CD4-positive, CD25-positive, alpha-beta regulatory T cell (primary cell): ENCODE measurements at regions not wholly inside any gene's neighbourhood (a gene's known extent, or its start where the extent isn't known, plus 50 kb on each side); places are given as distances from the start of the nearest gene placed in this dataset.

ENCODE experiments used
- ATAC-seq, 2 donors: fragments of 150-1000 bp; cut with Tn5 transposase; one replicate each; pipeline ENCODE4 v1.10.0; 2021; ENCODE audit warnings: low read depth in 2 of 2, moderate number of reproducible peaks in 2 of 2, moderate library complexity in 1 of 2
- DNase-seq, 3 donors: peaks; one replicate each; pipeline versions ENCODE4 v3.0.0 to v3.0.0-alpha.2; 2012 to 2022; ENCODE audit warnings: mixed read lengths in 1 of 3
- H3K27ac ChIP-seq: one replicate; pipeline ENCODE4 v1.7.0; 2013; ENCODE audit warnings: mild to moderate bottlenecking, low read length; ENCODE audit not compliant: insufficient read depth, poor library complexity, severe bottlenecking
- H3K27me3 ChIP-seq: one replicate; pipeline ENCODE4 v1.7.0; 2013; ENCODE audit warnings: low read length; ENCODE audit not compliant: control insufficient read depth, insufficient read depth
- H3K36me3 ChIP-seq: one replicate; pipeline ENCODE4 v1.7.0; 2013; ENCODE audit warnings: mild to moderate bottlenecking, low read length, moderate library complexity; ENCODE audit not compliant: control insufficient read depth, insufficient read depth
- H3K4me1 ChIP-seq: 2 replicates; pipeline ENCODE4 v1.7.0; 2013; ENCODE audit warnings: mild to moderate bottlenecking, low read length; ENCODE audit not compliant: insufficient read depth, control insufficient read depth, poor library complexity, severe bottlenecking
- H3K4me3 ChIP-seq: one replicate; pipeline ENCODE4 v1.7.0; 2013; ENCODE audit warnings: low read depth, mild to moderate bottlenecking, low read length, moderate library complexity
- H3K9me3 ChIP-seq, 2 experiments: 1 replicate in 1 of 2; 2 replicates in 1 of 2; pipeline ENCODE4 v1.7.0; 2013; ENCODE audit warnings: low read length in 2 of 2, mild to moderate bottlenecking in 1 of 2, moderate library complexity in 1 of 2; ENCODE audit not compliant: control insufficient read depth in 2 of 2
- H3K27ac Mint-ChIP-seq, 3 donors: one replicate each; pipeline ENCODE4 v1.8.0; 2020 to 2022; ENCODE audit warnings: mild to moderate bottlenecking in 3 of 3, mixed read lengths in 3 of 3, moderate library complexity in 2 of 3
- H3K27me3 Mint-ChIP-seq: one replicate; pipeline ENCODE4 v1.8.0; 2022; ENCODE audit warnings: mild to moderate bottlenecking, mixed read lengths
- H3K36me3 Mint-ChIP-seq: one replicate; pipeline ENCODE4 v1.8.0; 2020; ENCODE audit warnings: mixed read lengths
- H3K4me1 Mint-ChIP-seq, 4 donors: one replicate each; pipeline ENCODE4 v1.8.0; 2020 to 2022; ENCODE audit warnings: mixed read lengths in 4 of 4, mild to moderate bottlenecking in 1 of 4
- H3K4me3 Mint-ChIP-seq, 4 donors: one replicate each; pipeline ENCODE4 v1.8.0; 2020 to 2022; ENCODE audit warnings: mild to moderate bottlenecking in 4 of 4, mixed read lengths in 4 of 4, moderate library complexity in 3 of 4
- H3K9me3 Mint-ChIP-seq, 7 donors: one replicate each; pipeline ENCODE4 v1.8.0; 2020 to 2022; ENCODE audit warnings: mixed read lengths in 7 of 7, mild to moderate bottlenecking in 3 of 7, moderate library complexity in 2 of 7

- Mint-ChIP-seq H3K4me3 (no peak overlapping the region), H3K9me3 (peaks cover 0 to 16% (median 3%) of the 10 kb centered on the region in 7 donors), H3K27me3 (no peaks in the 10 kb centered on the region), H3K36me3 (no peaks in the 10 kb centered on the region), H3K27ac (no peak overlapping the region), H3K4me1 (no peaks in the 10 kb centered on the region)
- ATAC-seq, result no peak
- Histone ChIP-seq H3K4me1 (no peaks in the 10 kb centered on the region), H3K4me3 (no peak overlapping the region), H3K36me3 (no peaks in the 10 kb centered on the region), H3K27ac (no peak overlapping the region), H3K27me3 (no peaks in the 10 kb centered on the region), H3K9me3 (peaks cover 2 to 14% of the 10 kb centered on the region in 2 experiments)
- no peak for DNase-seq
Measured at GRCh38 chr6:66937180-66937579, 1230.2 kb upstream of the EYS start.

- ATAC-seq (no peak), DNase-seq (no peak)
- Mint-ChIP-seq H3K36me3 (no peaks in the 10 kb centered on the region), H3K27ac (no peak overlapping the region), H3K4me3 (no peak overlapping the region), H3K4me1 (no peaks in the 10 kb centered on the region), H3K27me3 (no peaks in the 10 kb centered on the region), H3K9me3 (peaks cover 0 to 16% (median 3%) of the 10 kb centered on the region in 7 donors)
- Histone ChIP-seq H3K9me3 (peaks cover 0 to 14% of the 10 kb centered on the region in 2 experiments), H3K36me3 (no peaks in the 10 kb centered on the region), H3K4me3 (no peak overlapping the region), H3K27ac (no peak overlapping the region), H3K27me3 (no peaks in the 10 kb centered on the region), H3K4me1 (no peaks in the 10 kb centered on the region)
Measured at GRCh38 chr6:66935612-66936011, 1228.6 kb upstream of the EYS start.

GRCh38 chr6:66931787-66932186 is 1224.8 kb upstream of the EYS start:
- no peaks in the 10 kb centered on the region for H3K27me3 ChIP-seq
- peaks cover 2 to 19% of the 10 kb centered on the region in 2 experiments for H3K9me3 ChIP-seq
- H3K27ac ChIP-seq, result no peak overlapping the region
- Mint-ChIP-seq H3K4me3 (no peak overlapping the region), H3K36me3 (no peaks in the 10 kb centered on the region), H3K27ac (no peak overlapping the region), H3K9me3 (peaks cover 0 to 22% (median 4%) of the 10 kb centered on the region in 7 donors), H3K4me1 (no peaks in the 10 kb centered on the region), H3K27me3 (no peaks in the 10 kb centered on the region)
- no peak overlapping the region for H3K4me3 ChIP-seq
- no peaks in the 10 kb centered on the region for H3K36me3 ChIP-seq
- no peaks in the 10 kb centered on the region for H3K4me1 ChIP-seq
- no peak for DNase-seq
- ATAC-seq, result no peak

GRCh38 chr6:66930559-66931290 is 1223.7 kb upstream of the EYS start:
- H3K27me3 Mint-ChIP-seq, result no peaks in the 10 kb centered on the region
- H3K27ac Mint-ChIP-seq, result no peak overlapping the region
- no peak for ATAC-seq
- no peak overlapping the region for H3K4me3 ChIP-seq
- no peaks in the 10 kb centered on the region for H3K36me3 Mint-ChIP-seq
- no peaks in the 10 kb centered on the region for H3K4me1 Mint-ChIP-seq
- H3K9me3 ChIP-seq, result peaks cover 11 to 22% of the 10 kb centered on the region in 2 experiments
- peaks cover 0 to 24% (median 4%) of the 10 kb centered on the region in 7 donors for H3K9me3 Mint-ChIP-seq
- no peak for DNase-seq
- H3K4me1 ChIP-seq, result no peaks in the 10 kb centered on the region
- no peaks in the 10 kb centered on the region for H3K27me3 ChIP-seq
- no peaks in the 10 kb centered on the region for H3K36me3 ChIP-seq
- H3K4me3 Mint-ChIP-seq, result no peak overlapping the region
- H3K27ac ChIP-seq, result no peak overlapping the region

GRCh38 chr6:66926060-66926459 is 1219.0 kb upstream of the EYS start:
- Histone ChIP-seq H3K27ac (no peak overlapping the region), H3K9me3 (peaks cover 18 to 50% of the 10 kb centered on the region in 2 experiments), H3K4me1 (no peaks in the 10 kb centered on the region), H3K36me3 (no peaks in the 10 kb centered on the region), H3K27me3 (no peaks in the 10 kb centered on the region), H3K4me3 (no peak overlapping the region)
- Mint-ChIP-seq H3K4me1 (no peaks in the 10 kb centered on the region), H3K4me3 (no peak overlapping the region), H3K27ac (no peak overlapping the region), H3K36me3 (no peaks in the 10 kb centered on the region), H3K27me3 (no peaks in the 10 kb centered on the region), H3K9me3 (peaks cover 2 to 42% (median 12%) of the 10 kb centered on the region in 7 donors)
- ATAC-seq (no peak), DNase-seq (no peak)

GRCh38 chr6:66913657-66914056 is 1206.6 kb upstream of the EYS start:
- no peak overlapping the region for H3K27ac Mint-ChIP-seq
- peaks cover 0 to 11% (median 1%) of the 10 kb centered on the region in 7 donors for H3K9me3 Mint-ChIP-seq
- ATAC-seq, result no peak
- H3K4me3 ChIP-seq, result no peak overlapping the region
- no peak for DNase-seq
- no peaks in the 10 kb centered on the region for H3K9me3 ChIP-seq
- no peak overlapping the region for H3K27ac ChIP-seq
- no peaks in the 10 kb centered on the region for H3K27me3 ChIP-seq
- H3K36me3 Mint-ChIP-seq, result no peaks in the 10 kb centered on the region
- no peak overlapping the region for H3K4me3 Mint-ChIP-seq
- H3K27me3 Mint-ChIP-seq, result no peaks in the 10 kb centered on the region
- no peaks in the 10 kb centered on the region for H3K36me3 ChIP-seq
- no peaks in the 10 kb centered on the region for H3K4me1 ChIP-seq
- no peaks in the 10 kb centered on the region for H3K4me1 Mint-ChIP-seq

GRCh38 chr6:66902457-66902856 is 1195.4 kb upstream of the EYS start:
- DNase-seq (no peak), ATAC-seq (no peak)
- no peak overlapping the region for H3K4me3 Mint-ChIP-seq
- no peaks in the 10 kb centered on the region for H3K4me1 ChIP-seq
- H3K4me1 Mint-ChIP-seq, result no peaks in the 10 kb centered on the region
- no peaks in the 10 kb centered on the region for H3K27me3 ChIP-seq
- H3K4me3 ChIP-seq, result no peak overlapping the region
- no peaks in the 10 kb centered on the region for H3K27me3 Mint-ChIP-seq
- no peak overlapping the region for H3K27ac Mint-ChIP-seq
- no peaks in the 10 kb centered on the region for H3K36me3 ChIP-seq
- H3K9me3 Mint-ChIP-seq, result peaks cover 2 to 21% (median 10%) of the 10 kb centered on the region in 7 donors
- no peaks in the 10 kb centered on the region for H3K36me3 Mint-ChIP-seq
- no peak overlapping the region for H3K27ac ChIP-seq
- H3K9me3 ChIP-seq, result peaks cover under 1 to 5% of the 10 kb centered on the region in 2 experiments
